Parathyroid adenoma (tissue), 2 donors: ENCODE measurements at regions not wholly inside any gene's neighbourhood (a gene's known extent, or its start where the extent isn't known, plus 50 kb on each side); places are given as distances from the start of the nearest gene placed in this dataset.

Source experiments
- H2AFZ ChIP-seq: fragments of 300-600 bp; sonication (generic); one replicate; pipeline ENCODE4 v1.7.0; 2017; ENCODE audit warnings: antibody characterized with exemption, mild to moderate bottlenecking
- H3K27ac ChIP-seq: fragments of 300-600 bp; sonication (generic); one replicate; pipeline ENCODE4 v1.7.0; 2017
- H3K27me3 ChIP-seq: fragments of 300-600 bp; sonication (generic); one replicate; pipeline ENCODE4 v1.7.0; 2017; ENCODE audit warnings: low read length; ENCODE audit not compliant: control insufficient read depth, insufficient read depth
- H3K36me3 ChIP-seq: fragments of 300-600 bp; sonication (generic); one replicate; pipeline ENCODE4 v1.7.0; 2017; ENCODE audit warnings: low read length; ENCODE audit not compliant: control insufficient read depth, insufficient read depth
- H3K4me1 ChIP-seq: fragments of 300-600 bp; sonication (generic); one replicate; pipeline ENCODE4 v1.7.0; 2017; ENCODE audit warnings: control low read depth
- H3K4me2 ChIP-seq: fragments of 300-600 bp; sonication (generic); one replicate; pipeline ENCODE4 v1.7.0; 2017; ENCODE audit warnings: low read length
- H3K4me3 ChIP-seq: fragments of 300-600 bp; sonication (generic); one replicate; pipeline ENCODE4 v1.7.0; 2017; ENCODE audit warnings: low read depth, low read length
- H3K79me2 ChIP-seq: fragments of 300-600 bp; sonication (generic); one replicate; pipeline ENCODE4 v1.7.0; 2017; ENCODE audit warnings: control low read depth
- H3K9ac ChIP-seq: fragments of 300-600 bp; sonication (generic); one replicate; pipeline ENCODE4 v1.7.0; 2017; ENCODE audit warnings: mild to moderate bottlenecking
- H3K9me3 ChIP-seq: fragments of 300-600 bp; sonication (generic); one replicate; pipeline ENCODE4 v1.7.0; 2017; ENCODE audit warnings: low read length; ENCODE audit not compliant: control insufficient read depth
- CTCF ChIP-seq: fragments of 300-600 bp; sonication (generic); IDR thresholded peaks from one replicate; pipeline ENCODE4 v1.7.0; 2017; ENCODE audit warnings: antibody characterized with exemption, mild to moderate bottlenecking
- donor health status: primary hyperparathyroidism.

- H3K4me3 ChIP-seq, result no peak overlapping the region
- peak; percentile 32 for TF ChIP-seq CTCF
- H3K9me3 ChIP-seq, result no peaks in the 10 kb centered on the region
- no peak overlapping the region for H3K27ac ChIP-seq
- no peaks in the 10 kb centered on the region for H3K36me3 ChIP-seq
- no peak overlapping the region for H3K9ac ChIP-seq
- H3K4me2 ChIP-seq, result no peak overlapping the region
- no peak overlapping the region for H2AFZ ChIP-seq
- no peaks in the 10 kb centered on the region for H3K79me2 ChIP-seq
- H3K4me1 ChIP-seq, result no peaks in the 10 kb centered on the region
- no peaks in the 10 kb centered on the region for H3K27me3 ChIP-seq
Measured at GRCh38 chr12:41663598-41664265, 475.6 kb downstream of the PDZRN4 start.

GRCh38 chr12:41661141-41661765 is 473.1 kb downstream of the PDZRN4 start:
- no peak overlapping the region for H3K27ac ChIP-seq
- no peak overlapping the region for H2AFZ ChIP-seq
- no peaks in the 10 kb centered on the region for H3K36me3 ChIP-seq
- H3K9me3 ChIP-seq, result no peaks in the 10 kb centered on the region
- no peaks in the 10 kb centered on the region for H3K79me2 ChIP-seq
- no peaks in the 10 kb centered on the region for H3K27me3 ChIP-seq
- no peaks in the 10 kb centered on the region for H3K4me1 ChIP-seq
- no peak overlapping the region for H3K4me3 ChIP-seq
- no peak for TF ChIP-seq CTCF
- H3K4me2 ChIP-seq, result no peak overlapping the region
- H3K9ac ChIP-seq, result no peak overlapping the region

GRCh38 chr12:41656454-41656853 is 468.3 kb downstream of the PDZRN4 start:
- Histone ChIP-seq H3K27ac (no peak overlapping the region), H3K27me3 (no peaks in the 10 kb centered on the region), H3K79me2 (no peaks in the 10 kb centered on the region), H2AFZ (no peak overlapping the region), H3K36me3 (no peaks in the 10 kb centered on the region), H3K9ac (no peak overlapping the region), H3K9me3 (no peaks in the 10 kb centered on the region), H3K4me2 (no peak overlapping the region), H3K4me3 (no peak overlapping the region), H3K4me1 (no peaks in the 10 kb centered on the region)
- no peak for TF ChIP-seq CTCF

- TF ChIP-seq CTCF, result no peak
- no peak overlapping the region for H2AFZ ChIP-seq
- H3K36me3 ChIP-seq, result no peaks in the 10 kb centered on the region
- H3K4me3 ChIP-seq, result no peak overlapping the region
- no peak overlapping the region for H3K4me2 ChIP-seq
- H3K4me1 ChIP-seq, result no peaks in the 10 kb centered on the region
- no peaks in the 10 kb centered on the region for H3K79me2 ChIP-seq
- no peak overlapping the region for H3K27ac ChIP-seq
- H3K9ac ChIP-seq, result no peak overlapping the region
- no peaks in the 10 kb centered on the region for H3K27me3 ChIP-seq
- H3K9me3 ChIP-seq, result no peaks in the 10 kb centered on the region
Measured at GRCh38 chr12:41653386-41654326, 465.5 kb downstream of the PDZRN4 start.
